H1 (cell line): ENCODE measurements at regions not wholly inside any gene's neighbourhood (a gene's known extent, or its start where the extent isn't known, plus 50 kb on each side); places are given as distances from the start of the nearest gene placed in this dataset.

ENCODE experiments used
- CTCF ChIA-PET: fragments of 300-600 bp; sonication (Branson Sonifier 250); formaldehyde crosslinking; loops from one replicate; lab custom pipeline; 2021; ENCODE audit not compliant: partially characterized antibody; lab: Charles Lee
- POLR2A ChIA-PET: fragments of 300-600 bp; sonication (Branson Sonifier 250); formaldehyde crosslinking; loops from one replicate; lab custom pipeline; 2021; ENCODE audit warnings: inconsistent platforms; ENCODE audit not compliant: partially characterized antibody; lab: Charles Lee
- DNase-seq, 2 experiments: peaks; one replicate each; pipeline versions ENCODE4 v3.0.0 to v3.0.0-alpha.2; 2010 to 2022; ENCODE audit warnings: low spot score in 2 of 2, low read depth in 1 of 2, mixed read lengths in 1 of 2
- FAIRE-seq: peaks from 2 replicates; lab custom pipeline; 2011; peaks lifted over from hg19 to GRCh38; lab: Jason Lieb, UNC
- H2AFZ ChIP-seq: 2 replicates; pipeline ENCODE4 v1.8.1; 2012; ENCODE audit warnings: low read length, inconsistent platforms
- H2AK5ac ChIP-seq: 2 replicates; pipeline ENCODE4 v1.6.1; 2013; ENCODE audit warnings: low read depth, low read length
- H2BK120ac ChIP-seq: replicated peaks from 2 replicates; pipeline ENCODE3; 2013; ENCODE audit warnings: low read depth, low read length, inconsistent platforms
- H2BK12ac ChIP-seq: 2 replicates; pipeline ENCODE4 v1.6.1; 2013; ENCODE audit warnings: low read depth, low read length
- H2BK15ac ChIP-seq: 2 replicates; pipeline ENCODE4 v1.6.1; 2013; ENCODE audit warnings: low read length
- H2BK20ac ChIP-seq: 2 replicates; pipeline ENCODE4 v1.6.1; 2013; ENCODE audit warnings: low read length
- H2BK5ac ChIP-seq: 2 replicates; pipeline ENCODE4 v1.6.1; 2013; ENCODE audit warnings: low read depth, low read length
- H3K14ac ChIP-seq: 2 replicates; pipeline ENCODE4 v1.6.1; 2013; ENCODE audit warnings: inconsistent platforms; ENCODE audit not compliant: insufficient read length
- H3K18ac ChIP-seq: 2 replicates; pipeline ENCODE4 v1.6.1; 2013; ENCODE audit warnings: low read length; ENCODE audit errors: extremely low read depth
- H3K23ac ChIP-seq: 2 replicates; pipeline ENCODE4 v1.6.1; 2013; ENCODE audit warnings: inconsistent platforms; ENCODE audit not compliant: insufficient read length
- H3K23me2 ChIP-seq: 2 replicates; pipeline ENCODE4 v1.6.1; 2013; ENCODE audit warnings: low read depth, low read length
- H3K27ac ChIP-seq: 2 replicates; pipeline ENCODE4 v1.6.1; 2011; ENCODE audit warnings: low read depth, low read length, inconsistent platforms
- H3K27me3 ChIP-seq, 4 experiments: replicated peaks in 1 of 4; 1 replicate in 1 of 4; 2 replicates in 3 of 4; pipeline versions ENCODE4 v1.6.1 to v1.8.1; 2011 to 2013; ENCODE audit warnings: low read length in 3 of 4, mild to moderate bottlenecking in 3 of 4, inconsistent platforms in 2 of 4, mixed read lengths in 2 of 4, moderate library complexity in 1 of 4; ENCODE audit not compliant: control insufficient read depth in 3 of 4, insufficient read depth in 3 of 4; ENCODE audit errors: extremely low read depth in 1 of 4
- H3K36me3 ChIP-seq, 4 experiments: 2 replicates each; pipeline versions ENCODE4 v1.6.1 to v1.8.1; 2011 to 2013; ENCODE audit warnings: mild to moderate bottlenecking in 4 of 4, low read length in 3 of 4, moderate library complexity in 2 of 4, control low read depth in 1 of 4, inconsistent platforms in 1 of 4; ENCODE audit not compliant: insufficient read depth in 4 of 4, control insufficient read depth in 2 of 4
- H3K4ac ChIP-seq: replicated peaks from 2 replicates; pipeline ENCODE3; 2013; ENCODE audit warnings: low read length, low read depth, mixed read lengths, inconsistent platforms; ENCODE audit not compliant: insufficient read length
- H3K4me1 ChIP-seq, 4 experiments: replicated peaks in 1 of 4; 1 replicate in 1 of 4; 2 replicates in 3 of 4; pipeline versions ENCODE4 v1.6.1 to v1.8.1; 2011 to 2013; ENCODE audit warnings: low read length in 3 of 4, inconsistent platforms in 2 of 4, mixed read lengths in 1 of 4; ENCODE audit not compliant: insufficient read depth in 4 of 4, control insufficient read depth in 3 of 4
- H3K4me2 ChIP-seq, 2 experiments: 2 replicates each; pipeline versions ENCODE4 v1.6.1 to v1.8.1; 2011 to 2013; ENCODE audit warnings: low read depth in 2 of 2, low read length in 2 of 2, control low read depth in 1 of 2, inconsistent platforms in 1 of 2, mild to moderate bottlenecking in 1 of 2; ENCODE audit not compliant: insufficient read depth in 1 of 2
- H3K4me3 ChIP-seq, 4 experiments: fragments of 200-600, 300-600 bp in 1 of 4; sonication (generic), shearing (Covaris generic), sonication (Bioruptor Twin) in 1 of 4; 2 replicates each; pipeline versions ENCODE4 v1.5.1 to v1.8.1; 2011 to 2016; ENCODE audit warnings: low read length in 4 of 4, low read depth in 3 of 4, control low read depth in 2 of 4, inconsistent platforms in 2 of 4, mild to moderate bottlenecking in 2 of 4, mixed read lengths in 1 of 4, moderate library complexity in 1 of 4; ENCODE audit not compliant: insufficient read depth in 2 of 4; ENCODE audit errors: extremely low read depth in 1 of 4
- H3K56ac ChIP-seq: replicated peaks from 2 replicates; pipeline ENCODE3; 2013; ENCODE audit warnings: low read depth, mild to moderate bottlenecking, mixed read lengths, low read length, inconsistent platforms; ENCODE audit not compliant: insufficient read length
- H3K79me1 ChIP-seq: 2 replicates; pipeline ENCODE4 v1.6.1; 2013; ENCODE audit warnings: low read depth, low read length, control low read depth
- H3K79me2 ChIP-seq, 2 experiments: 2 replicates each; pipeline versions ENCODE4 v1.6.1 to v1.8.1; 2012 to 2013; ENCODE audit warnings: low read length in 2 of 2, mild to moderate bottlenecking in 2 of 2, inconsistent platforms in 1 of 2; ENCODE audit not compliant: insufficient read depth in 2 of 2, control insufficient read depth in 1 of 2
- H3K9ac ChIP-seq, 4 experiments: replicated peaks in 1 of 4; 1 replicate in 1 of 4; 2 replicates in 3 of 4; pipeline versions ENCODE4 v1.6.1 to v1.8.1; 2011 to 2013; ENCODE audit warnings: low read depth in 3 of 4, low read length in 3 of 4, control low read depth in 2 of 4, mild to moderate bottlenecking in 2 of 4, moderate library complexity in 2 of 4, inconsistent platforms in 1 of 4; ENCODE audit errors: extremely low read depth in 1 of 4
- H3K9me3 ChIP-seq, 2 experiments: 2 replicates each; pipeline versions ENCODE4 v1.6.1 to v1.8.1; 2012 to 2013; ENCODE audit warnings: mild to moderate bottlenecking in 2 of 2, moderate library complexity in 2 of 2, control low read depth in 1 of 2, inconsistent platforms in 1 of 2, low read depth in 1 of 2, low read length in 1 of 2, mixed read lengths in 1 of 2; ENCODE audit not compliant: insufficient read depth in 2 of 2
- H4K20me1 ChIP-seq, 2 experiments: replicated peaks in 1 of 2; 2 replicates each; pipeline versions ENCODE3 to v1.8.1; 2011 to 2013; ENCODE audit warnings: inconsistent platforms in 2 of 2, low read length in 2 of 2, mild to moderate bottlenecking in 1 of 2; ENCODE audit not compliant: insufficient read depth in 2 of 2, control insufficient read depth in 1 of 2
- H4K5ac ChIP-seq: 2 replicates; pipeline ENCODE4 v1.6.1; 2013; ENCODE audit warnings: low read length, low read depth, mixed read lengths, inconsistent platforms; ENCODE audit not compliant: insufficient read length
- H4K8ac ChIP-seq: 2 replicates; pipeline ENCODE4 v1.8.0; 2013; ENCODE audit warnings: mild to moderate bottlenecking, moderate library complexity, low read length, inconsistent platforms; ENCODE audit not compliant: insufficient read depth; ENCODE audit errors: extremely low read depth
- H4K91ac ChIP-seq: replicated peaks from 2 replicates; pipeline ENCODE3; 2013; ENCODE audit warnings: low read length, mixed read lengths, inconsistent platforms; ENCODE audit not compliant: insufficient read length
- CHD2 ChIP-seq: IDR thresholded peaks from 2 replicates; pipeline ENCODE4 v1.6.1; 2012; ENCODE audit warnings: low read length, improper control_type of control experiment
- CREB1 ChIP-seq: IDR thresholded peaks from 2 replicates; pipeline ENCODE4 v1.6.1; 2012; ENCODE audit warnings: inconsistent platforms
- EGR1 ChIP-seq: IDR thresholded peaks from 2 replicates; pipeline ENCODE4 v1.6.1; 2011; ENCODE audit warnings: low read depth, low read length, borderline replicate concordance
- EZH2 ChIP-seq: fragments of 200-600 bp; sonication (generic); IDR thresholded peaks from 2 replicates; pipeline ENCODE4 v1.7.1; 2012; ENCODE audit warnings: low read depth, mild to moderate bottlenecking, moderate library complexity, low read length, inconsistent platforms; ENCODE audit not compliant: severe bottlenecking
- RAD21 ChIP-seq, 2 experiments: IDR thresholded peaks in 1 of 2; conservative IDR thresholded peaks in 1 of 2; 2 replicates each; pipeline ENCODE4 v1.6.1; 2011; ENCODE audit warnings: low read depth in 2 of 2, low read length in 2 of 2, improper control_type of control experiment in 1 of 2, inconsistent platforms in 1 of 2, mild to moderate bottlenecking in 1 of 2, moderate library complexity in 1 of 2
- SAP30 ChIP-seq: fragments of 300-600 bp; sonication (generic); IDR thresholded peaks from 2 replicates; pipeline ENCODE4 v1.7.1; 2012; ENCODE audit warnings: low read length, moderate library complexity, mild to moderate bottlenecking, inconsistent platforms; ENCODE audit not compliant: insufficient read depth, insufficient replicate concordance
- SIN3A ChIP-seq, 2 experiments: IDR thresholded peaks in 1 of 2; conservative IDR thresholded peaks in 1 of 2; 2 replicates each; pipeline ENCODE4 v1.6.1; 2011 to 2012; ENCODE audit warnings: low read length in 2 of 2, improper control_type of control experiment in 1 of 2, low read depth in 1 of 2, mild to moderate bottlenecking in 1 of 2
- SIX5 ChIP-seq: IDR thresholded peaks from 2 replicates; pipeline ENCODE4 v1.6.1; 2011; ENCODE audit warnings: mild to moderate bottlenecking, low read depth, low read length
- SP4 ChIP-seq: IDR thresholded peaks from 2 replicates; pipeline ENCODE4 v1.6.1; 2012; ENCODE audit warnings: low read length, inconsistent platforms
- TAF1 ChIP-seq: IDR thresholded peaks from 2 replicates; pipeline ENCODE4 v1.6.1; 2011; ENCODE audit warnings: mild to moderate bottlenecking, low read depth, low read length
- WGBS, 2 experiments: shearing (Covaris generic) in 1 of 2; methylation state at CpG; one replicate each; pipeline versions ENCODE4 v1.1.6 to v1.1.7; 2013 to 2015; ENCODE audit warnings: low lambda C conversion rate in 2 of 2, mixed read lengths in 2 of 2, inconsistent platforms in 1 of 2, low coverage in 1 of 2, missing lambda C conversion rate in 1 of 2; ENCODE audit not compliant: insufficient replicate concordance in 2 of 2, insufficient coverage in 1 of 2, insufficient read length in 1 of 2; ENCODE audit errors: extremely low coverage in 1 of 2, missing lambda C conversion rate in 1 of 2; 5-methylcytosine and 5-hydroxymethylcytosine counted together
- TF ChIP-seq, protein P1 (sequence below): IDR thresholded peaks from 2 replicates; pipeline ENCODE4 v1.6.1; 2012; ENCODE audit warnings: inconsistent platforms
- TF ChIP-seq, protein P2 (sequence below), 3 experiments: IDR thresholded peaks; 1 replicate in 2 of 3; 2 replicates in 1 of 3; pipeline versions ENCODE4 v1.5.1 to v1.6.1; 2011; ENCODE audit warnings: low read length in 3 of 3, mild to moderate bottlenecking in 3 of 3, inconsistent platforms in 2 of 3, low read depth in 1 of 3, moderate library complexity in 1 of 3; ENCODE audit not compliant: insufficient read depth in 1 of 3; ENCODE audit errors: control extremely low read depth in 1 of 3

- Histone ChIP-seq H3K27ac (no peak overlapping the region), H3K79me2 (no peaks in the 10 kb centered on the region), H3K9me3 (no peaks in the 10 kb centered on the region), H3K4me2 (no peak overlapping the region), H3K27me3 (no peaks in the 10 kb centered on the region), H3K9ac (no peak overlapping the region), H2BK120ac (no peak overlapping the region), H3K4ac (no peak overlapping the region), H3K23me2 (no peaks in the 10 kb centered on the region), H2BK12ac (no peak overlapping the region), H4K8ac (no peak overlapping the region), H2AFZ (no peak overlapping the region), H3K79me1 (no peaks in the 10 kb centered on the region), H2BK20ac (no peak overlapping the region), H3K18ac (no peak overlapping the region), H3K36me3 (no peaks in the 10 kb centered on the region), H4K91ac (no peak overlapping the region), H2AK5ac (no peak overlapping the region), H4K5ac (no peak overlapping the region), H3K23ac (no peak overlapping the region), H3K4me1 (peaks cover 0 to 3% (median 0%) of the 10 kb centered on the region in 4 experiments; a peak in 1 of 7 replicates), H3K56ac (no peak overlapping the region), H3K4me3 (no peak overlapping the region), H3K14ac (no peak overlapping the region), H2BK5ac (no peak overlapping the region), H2BK15ac (no peak overlapping the region), H4K20me1 (no peaks in the 10 kb centered on the region)
- POLR2A ChIA-PET, result no interaction called here
- CTCF ChIA-PET, result interaction anchor here (0.7 to 2.8 kb wide), 6 partner anchors 12 to 470 kb away, joined by 3 to 12 read pairs (median 4); no protein-coding TSS in a partner anchor
- DNase-seq (no peak), FAIRE-seq (no peak)
- WGBS, 2 experiments, result 88% methylated on average over 4 of the region's 4 CpGs; no CpG with 5 or more reads in 1 of the 2 experiments
- TF ChIP-seq RAD21 (IDR thresholded peaks at IDR 0.05 in 1 of 2, conservative IDR thresholded peaks at IDR 0.05 in 1 of 2; ENCODE audit: low read depth in 2 of 2, low read length in 2 of 2) (no peak), SIN3A (conservative IDR thresholded peaks at IDR 0.05 in 1 of 2, IDR thresholded peaks at IDR 0.05 in 1 of 2; ENCODE audit: low read depth in 1 of 2, low read length in 2 of 2) (no peak), TAF1 (no peak), SAP30 (no peak), SP4 (no peak), SIX5 (no peak), CREB1 (no peak), EZH2 (no peak), EGR1 (no peak), CHD2 (no peak)
- TF ChIP-seq, protein P1, sequence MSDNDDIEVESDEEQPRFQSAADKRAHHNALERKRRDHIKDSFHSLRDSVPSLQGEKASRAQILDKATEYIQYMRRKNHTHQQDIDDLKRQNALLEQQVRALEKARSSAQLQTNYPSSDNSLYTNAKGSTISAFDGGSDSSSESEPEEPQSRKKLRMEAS, result no peak
- TF ChIP-seq, protein P2, sequence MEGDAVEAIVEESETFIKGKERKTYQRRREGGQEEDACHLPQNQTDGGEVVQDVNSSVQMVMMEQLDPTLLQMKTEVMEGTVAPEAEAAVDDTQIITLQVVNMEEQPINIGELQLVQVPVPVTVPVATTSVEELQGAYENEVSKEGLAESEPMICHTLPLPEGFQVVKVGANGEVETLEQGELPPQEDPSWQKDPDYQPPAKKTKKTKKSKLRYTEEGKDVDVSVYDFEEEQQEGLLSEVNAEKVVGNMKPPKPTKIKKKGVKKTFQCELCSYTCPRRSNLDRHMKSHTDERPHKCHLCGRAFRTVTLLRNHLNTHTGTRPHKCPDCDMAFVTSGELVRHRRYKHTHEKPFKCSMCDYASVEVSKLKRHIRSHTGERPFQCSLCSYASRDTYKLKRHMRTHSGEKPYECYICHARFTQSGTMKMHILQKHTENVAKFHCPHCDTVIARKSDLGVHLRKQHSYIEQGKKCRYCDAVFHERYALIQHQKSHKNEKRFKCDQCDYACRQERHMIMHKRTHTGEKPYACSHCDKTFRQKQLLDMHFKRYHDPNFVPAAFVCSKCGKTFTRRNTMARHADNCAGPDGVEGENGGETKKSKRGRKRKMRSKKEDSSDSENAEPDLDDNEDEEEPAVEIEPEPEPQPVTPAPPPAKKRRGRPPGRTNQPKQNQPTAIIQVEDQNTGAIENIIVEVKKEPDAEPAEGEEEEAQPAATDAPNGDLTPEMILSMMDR (IDR thresholded peaks at IDR 0.05; ENCODE audit: control extremely low read depth in 1 of 3, insufficient read depth in 1 of 3, low read depth in 1 of 3, low read length in 3 of 3), result no peak
Observed at GRCh38 chr5:36795366-36795765, 81.2 kb upstream of the NIPBL start.
